Calu3 (cell line): ENCODE measurements at regions not wholly inside any gene's neighbourhood (a gene's known extent, or its start where the extent isn't known, plus 50 kb on each side); places are given as distances from the start of the nearest gene placed in this dataset.

Source experiments
- BruUV-seq: library from RNA; stranded (reverse); fragments of 400-500 nt; replicated peaks from 2 replicates; lab custom pipeline; 2021; lab: Mats Ljungman, UMichigan
- CTCF ChIA-PET: fragments of 300-600 bp; sonication (Branson Sonifier 250); formaldehyde crosslinking; loops from one replicate; lab custom pipeline; 2022; ENCODE audit warnings: antibody characterized with exemption; lab: Charles Lee
- DNase-seq: peaks from one replicate; pipeline ENCODE4 v3.0.0; 2022
- H3K27ac Mint-ChIP-seq: one replicate; pipeline ENCODE4 v1.8.0; 2022; ENCODE audit warnings: mixed read lengths; ENCODE audit not compliant: unreplicated experiment
- H3K27me3 Mint-ChIP-seq: one replicate; pipeline ENCODE4 v1.8.0; 2022; ENCODE audit warnings: mixed read lengths; ENCODE audit not compliant: unreplicated experiment
- H3K36me3 Mint-ChIP-seq: one replicate; pipeline ENCODE4 v1.8.0; 2022; ENCODE audit warnings: mild to moderate bottlenecking, moderate library complexity, mixed read lengths; ENCODE audit not compliant: insufficient read depth, unreplicated experiment
- H3K4me1 Mint-ChIP-seq: one replicate; pipeline ENCODE4 v1.8.0; 2022; ENCODE audit warnings: mild to moderate bottlenecking, low read depth, mixed read lengths; ENCODE audit not compliant: unreplicated experiment
- H3K4me3 Mint-ChIP-seq: one replicate; pipeline ENCODE4 v1.8.0; 2022; ENCODE audit warnings: mild to moderate bottlenecking, low read depth, moderate library complexity, mixed read lengths; ENCODE audit not compliant: unreplicated experiment
- H3K9me3 Mint-ChIP-seq: one replicate; pipeline ENCODE4 v1.8.0; 2022; ENCODE audit warnings: low read depth, mixed read lengths; ENCODE audit not compliant: unreplicated experiment
- intact Hi-C: fragments of 100-400 bp; cut with micrococcal nuclease; formaldehyde crosslinking; loops from one replicate; pipeline ENCODE4 v1.10.0; 2022; ENCODE audit not compliant: unreplicated experiment
- TF ChIP-seq, protein P1 (sequence below): fragments of 200-600 bp; IDR thresholded peaks from one replicate; pipeline ENCODE4 v1.8.0; 2022; ENCODE audit warnings: antibody characterized with exemption; ENCODE audit not compliant: unreplicated experiment

DNA sequence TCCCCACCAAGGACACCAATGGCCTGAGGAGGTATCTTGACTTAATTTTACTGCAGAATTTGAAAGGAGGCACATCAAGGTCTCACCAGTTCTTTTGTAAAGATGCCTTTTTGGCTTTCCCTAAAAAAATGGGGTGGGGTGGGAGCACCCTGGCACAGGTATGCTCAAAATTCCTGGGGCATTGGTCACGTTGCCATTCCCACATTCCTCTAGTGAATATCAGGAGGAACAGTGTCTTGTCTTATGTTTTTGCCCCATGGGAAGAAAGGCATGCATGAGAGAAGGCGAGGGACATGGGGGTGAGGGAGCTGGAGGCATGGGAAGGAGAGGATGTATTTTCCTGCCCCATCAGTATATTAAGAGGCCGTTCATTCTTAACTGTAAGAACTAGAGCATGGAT lies 275.3 kb downstream of the CMPK2 start:
- no peaks in the 10 kb centered on the region for H3K4me1 Mint-ChIP-seq
- no peak overlapping the region for H3K4me3 Mint-ChIP-seq
- BruUV-seq: no TSS peak
- no peak for DNase-seq
- H3K36me3 Mint-ChIP-seq: no peaks in the 10 kb centered on the region
- CTCF ChIA-PET: no interaction called here
- intact Hi-C loops: no loop called here
- H3K27me3 Mint-ChIP-seq: no peaks in the 10 kb centered on the region
- no peak overlapping the region for H3K27ac Mint-ChIP-seq
- H3K9me3 Mint-ChIP-seq: peaks cover 6% of the 10 kb centered on the region
- TF ChIP-seq, protein P1, sequence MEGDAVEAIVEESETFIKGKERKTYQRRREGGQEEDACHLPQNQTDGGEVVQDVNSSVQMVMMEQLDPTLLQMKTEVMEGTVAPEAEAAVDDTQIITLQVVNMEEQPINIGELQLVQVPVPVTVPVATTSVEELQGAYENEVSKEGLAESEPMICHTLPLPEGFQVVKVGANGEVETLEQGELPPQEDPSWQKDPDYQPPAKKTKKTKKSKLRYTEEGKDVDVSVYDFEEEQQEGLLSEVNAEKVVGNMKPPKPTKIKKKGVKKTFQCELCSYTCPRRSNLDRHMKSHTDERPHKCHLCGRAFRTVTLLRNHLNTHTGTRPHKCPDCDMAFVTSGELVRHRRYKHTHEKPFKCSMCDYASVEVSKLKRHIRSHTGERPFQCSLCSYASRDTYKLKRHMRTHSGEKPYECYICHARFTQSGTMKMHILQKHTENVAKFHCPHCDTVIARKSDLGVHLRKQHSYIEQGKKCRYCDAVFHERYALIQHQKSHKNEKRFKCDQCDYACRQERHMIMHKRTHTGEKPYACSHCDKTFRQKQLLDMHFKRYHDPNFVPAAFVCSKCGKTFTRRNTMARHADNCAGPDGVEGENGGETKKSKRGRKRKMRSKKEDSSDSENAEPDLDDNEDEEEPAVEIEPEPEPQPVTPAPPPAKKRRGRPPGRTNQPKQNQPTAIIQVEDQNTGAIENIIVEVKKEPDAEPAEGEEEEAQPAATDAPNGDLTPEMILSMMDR: no peak

DNA sequence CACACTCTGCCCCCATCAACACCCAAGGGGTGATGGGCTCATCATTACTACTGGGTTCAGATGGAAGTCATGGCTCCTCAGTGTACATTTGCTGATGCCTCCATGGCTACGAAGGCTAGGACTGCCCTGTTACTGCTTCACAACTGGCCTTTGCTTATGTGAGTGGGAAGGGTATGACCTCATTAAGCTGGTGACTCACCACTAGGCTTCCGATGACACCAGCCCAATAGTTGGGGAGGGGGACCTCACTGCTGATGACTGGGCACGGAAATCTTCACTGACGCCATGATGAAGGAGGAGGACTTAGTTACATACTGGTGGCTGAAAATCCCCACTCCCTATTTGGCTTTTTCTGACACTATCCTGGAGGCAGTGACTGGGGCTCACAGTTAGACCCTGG lies 263.2 kb downstream of the CMPK2 start:
- Mint-ChIP-seq H3K4me1 (peaks cover 6% of the 10 kb centered on the region), H3K9me3 (peaks cover 13% of the 10 kb centered on the region), H3K4me3 (no peak overlapping the region), H3K36me3 (no peaks in the 10 kb centered on the region), H3K27ac (no peak overlapping the region), H3K27me3 (no peaks in the 10 kb centered on the region)
- DNase-seq: no peak
- TF ChIP-seq, protein P1: no peak
- BruUV-seq: no TSS peak
- CTCF ChIA-PET: no interaction called here
- intact Hi-C loops: no loop called here

DNA sequence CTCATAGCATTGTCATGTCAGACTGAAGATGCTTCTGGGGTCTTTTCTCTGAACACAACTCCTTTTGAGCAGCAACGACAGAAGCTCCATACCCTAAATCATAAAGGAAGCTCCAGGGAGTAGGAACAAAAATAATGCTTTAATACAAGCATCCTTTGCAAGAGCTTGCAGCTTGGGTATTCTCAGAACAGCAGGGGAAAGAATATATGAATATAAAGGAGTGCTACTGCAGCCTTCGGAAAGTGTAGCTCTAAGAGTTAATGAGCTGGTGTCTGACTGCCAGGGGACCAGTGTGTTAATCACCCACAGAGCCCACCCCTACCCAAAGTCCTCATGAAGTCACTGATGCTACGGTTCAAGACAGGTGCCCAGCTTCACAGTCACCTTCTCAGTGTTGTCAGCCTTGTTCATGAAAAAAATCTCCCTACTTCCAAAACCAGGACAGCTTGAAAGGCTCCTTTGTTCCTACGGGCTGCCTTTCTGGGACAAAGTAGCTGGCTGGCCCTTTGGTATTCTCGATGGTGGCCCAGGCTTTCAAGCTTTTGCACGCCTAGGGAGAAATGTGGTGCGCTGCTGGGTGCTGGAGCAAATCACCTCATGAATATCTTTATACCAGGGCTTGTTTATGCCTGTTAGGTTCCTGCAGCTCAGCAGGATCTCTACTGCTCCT lies 259.7 kb downstream of the CMPK2 start:
- no peak for DNase-seq
- peaks cover 5% of the 10 kb centered on the region for H3K9me3 Mint-ChIP-seq
- H3K36me3 Mint-ChIP-seq: no peaks in the 10 kb centered on the region
- CTCF ChIA-PET: no interaction called here
- BruUV-seq: no TSS peak
- no peak overlapping the region for H3K4me3 Mint-ChIP-seq
- no peaks in the 10 kb centered on the region for H3K4me1 Mint-ChIP-seq
- TF ChIP-seq, protein P1: no peak
- H3K27ac Mint-ChIP-seq: no peak overlapping the region
- H3K27me3 Mint-ChIP-seq: no peaks in the 10 kb centered on the region
- intact Hi-C loops: no loop called here

DNA sequence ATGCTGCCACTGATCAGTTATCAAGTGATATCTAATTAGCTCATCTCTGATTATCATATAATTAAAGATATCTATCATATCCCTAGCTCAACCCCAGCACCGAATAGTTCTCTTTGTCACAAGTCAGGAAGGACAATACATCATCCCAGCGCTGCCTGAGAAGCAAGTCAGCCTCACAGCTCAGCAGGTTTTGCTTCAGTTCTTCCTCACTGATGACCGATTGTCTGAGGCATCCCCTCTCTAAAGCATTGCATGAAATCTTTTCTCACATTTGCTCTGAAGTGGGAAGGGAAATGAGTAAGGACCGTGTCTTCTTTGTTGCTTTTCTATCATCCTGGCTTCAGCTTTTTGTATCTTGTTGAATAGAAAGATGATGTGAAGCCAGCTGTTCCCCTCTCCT lies 247.9 kb downstream of the CMPK2 start:
- CTCF ChIA-PET: no interaction called here
- H3K4me1 Mint-ChIP-seq: no peaks in the 10 kb centered on the region

More for the DNA sequence above, 247.9 kb downstream of the CMPK2 start:
- no peak for DNase-seq
- TF ChIP-seq, protein P1: no peak
- Mint-ChIP-seq H3K4me3 (no peak overlapping the region), H3K9me3 (peaks cover 7% of the 10 kb centered on the region), H3K36me3 (no peaks in the 10 kb centered on the region), H3K27ac (no peak overlapping the region), H3K27me3 (no peaks in the 10 kb centered on the region)
- BruUV-seq: no TSS peak
- intact Hi-C loops: no loop called here
